ENCODE measurements at regions not wholly inside any gene's neighbourhood (a gene's known extent, or its start where the extent isn't known, plus 50 kb on each side); places are given as distances from the start of the nearest gene placed in this dataset.

- TF ChIP-seq CTCF (IDR thresholded peaks at IDR 0.05) (no peak), POLR2A (IDR thresholded peaks at IDR 0.05) (no peak)
These were observed 145.8 kb upstream of the ANK3 start for GRCh38 chr10:60535427-60535826.

Measured in lower leg skin (tissue), 3 donors.